HT1080 (cell line): ENCODE measurements at regions not wholly inside any gene's neighbourhood (a gene's known extent, or its start where the extent isn't known, plus 50 kb on each side); places are given as distances from the start of the nearest gene placed in this dataset.
A peak's percentile ranks its signal among the peaks of the same experiment; 100 is the strongest.

Experiments used
- DNase-seq: peaks from one replicate; pipeline ENCODE4 v3.0.0-alpha.2; 2015; ENCODE audit warnings: low read depth

DNA sequence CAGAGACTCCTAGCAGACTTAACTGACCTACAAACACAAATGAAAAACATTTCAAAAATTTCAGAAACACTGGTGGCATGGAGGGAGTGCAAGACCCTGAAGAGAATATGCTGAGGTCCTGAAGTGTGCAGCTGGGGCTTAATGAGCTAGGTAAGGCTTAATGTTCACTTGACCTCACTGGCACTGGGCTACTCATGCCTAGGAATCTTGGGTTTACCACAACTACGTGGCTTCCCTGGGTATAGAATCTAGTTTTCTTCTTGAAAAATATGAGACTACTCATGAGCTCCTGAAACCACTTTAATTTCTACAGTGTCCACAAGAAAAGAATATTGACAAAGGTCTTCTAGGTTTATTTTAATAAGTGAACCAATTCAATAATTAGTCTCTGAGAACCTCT is 139.8 kb downstream of the HNMT start:
- DNase-seq, result peak; percentile 27

DNA sequence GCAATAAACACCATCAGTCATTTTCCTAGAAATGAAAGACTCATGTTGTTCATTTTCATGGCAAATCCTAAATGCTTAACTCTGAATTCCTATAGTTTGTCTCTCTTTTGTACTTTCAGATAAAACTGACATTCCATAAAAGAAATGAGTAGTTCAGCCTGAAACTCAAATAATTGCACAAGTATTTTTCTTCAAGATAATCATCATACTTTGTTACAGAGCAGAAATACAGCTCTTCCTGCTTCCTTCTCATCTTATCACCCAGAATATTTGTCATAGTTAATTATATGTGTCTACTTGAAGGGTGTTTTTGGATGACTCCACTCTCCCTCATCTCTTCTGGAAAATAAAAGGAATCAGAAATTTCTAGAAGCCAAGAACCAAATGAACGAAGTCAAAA is 141.1 kb downstream of the HNMT start:
- DNase-seq, result no peak

DNA sequence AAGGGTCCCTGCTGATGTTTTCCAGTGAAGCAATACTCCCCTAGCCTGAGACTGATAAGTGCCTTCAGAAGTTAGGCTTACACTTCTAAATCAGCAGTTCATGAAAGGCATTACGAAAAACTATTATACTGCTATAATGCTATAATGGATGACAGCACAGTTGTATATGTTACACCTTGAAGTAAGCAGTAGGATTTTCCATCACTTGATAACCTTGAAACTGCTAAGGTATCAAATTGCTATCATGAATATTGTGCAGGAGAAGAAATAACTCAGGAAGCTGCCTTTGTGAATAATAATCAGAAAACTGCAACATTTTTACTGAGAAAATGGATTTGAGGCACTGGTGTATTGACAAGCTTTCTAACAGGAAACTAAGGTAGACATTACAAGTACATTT is 142.3 kb downstream of the HNMT start:
- no peak for DNase-seq

DNA sequence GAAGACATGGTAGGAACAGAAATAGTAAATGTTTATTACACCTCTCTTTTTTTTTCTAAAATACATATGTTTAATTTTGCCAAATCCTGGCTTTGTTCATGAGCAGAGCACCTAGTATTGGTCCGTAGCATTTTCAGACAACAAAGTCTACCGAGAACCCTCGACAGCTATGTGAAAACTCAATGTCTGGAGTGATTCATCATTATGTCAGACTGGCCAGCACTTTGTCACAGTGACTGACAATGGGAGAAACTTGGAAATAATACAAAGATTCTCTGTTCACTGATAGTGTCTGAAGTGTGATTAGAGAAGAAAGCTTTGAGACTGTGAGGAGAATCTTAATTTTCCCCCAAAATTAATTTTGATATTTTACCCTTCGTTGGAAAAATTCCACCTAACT is 143.0 kb downstream of the HNMT start:
- peak; percentile 70 for DNase-seq

DNA sequence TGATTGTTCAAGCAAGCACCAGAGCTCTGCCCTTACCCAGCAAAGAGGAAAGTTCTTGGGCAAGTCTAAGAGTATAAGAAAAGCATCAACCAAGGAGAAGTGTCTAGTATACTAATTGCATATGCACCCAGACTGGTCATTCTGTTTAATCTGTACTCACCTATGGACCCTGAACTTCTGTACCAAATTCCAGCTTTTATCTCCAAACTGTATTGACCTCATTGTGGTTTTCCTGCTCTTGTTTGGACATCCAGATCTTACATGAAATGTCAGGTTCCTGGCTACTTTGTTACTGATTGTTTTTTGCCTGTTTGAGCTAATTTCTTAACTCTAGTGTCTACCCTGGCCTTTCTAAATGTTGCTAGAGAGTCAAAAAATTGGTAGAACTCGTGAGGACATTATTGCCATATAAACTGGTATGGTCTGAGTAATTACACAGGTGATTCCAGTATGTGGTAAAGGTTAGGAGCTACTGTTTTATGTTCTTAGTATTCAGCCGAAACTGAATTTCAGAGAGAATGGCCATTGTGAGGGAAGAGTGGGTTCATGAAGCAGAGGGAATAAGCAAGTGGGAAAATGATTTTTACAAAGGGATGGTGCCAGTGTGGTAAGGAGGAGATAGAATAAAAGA is 146.3 kb downstream of the HNMT start:
- no peak for DNase-seq

DNA sequence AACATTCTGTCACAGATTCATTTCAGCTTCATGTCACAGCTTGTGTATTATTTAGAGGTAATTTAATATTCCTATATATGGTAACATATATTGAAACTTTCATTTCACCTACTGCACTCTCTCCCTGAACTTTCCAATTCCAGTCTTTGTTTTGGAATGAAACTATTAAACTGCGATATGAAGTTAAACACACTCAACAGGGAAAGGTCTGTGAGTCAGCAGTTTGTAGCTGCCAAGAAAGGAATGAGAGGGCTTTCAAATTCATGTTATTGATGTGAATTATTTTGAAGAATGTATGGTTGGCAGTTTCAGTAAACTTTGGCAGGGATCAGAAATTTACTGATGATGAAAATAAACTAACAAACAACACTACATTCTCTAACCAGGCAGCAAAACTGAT is 148.3 kb downstream of the HNMT start:
- DNase-seq, result no peak

DNA sequence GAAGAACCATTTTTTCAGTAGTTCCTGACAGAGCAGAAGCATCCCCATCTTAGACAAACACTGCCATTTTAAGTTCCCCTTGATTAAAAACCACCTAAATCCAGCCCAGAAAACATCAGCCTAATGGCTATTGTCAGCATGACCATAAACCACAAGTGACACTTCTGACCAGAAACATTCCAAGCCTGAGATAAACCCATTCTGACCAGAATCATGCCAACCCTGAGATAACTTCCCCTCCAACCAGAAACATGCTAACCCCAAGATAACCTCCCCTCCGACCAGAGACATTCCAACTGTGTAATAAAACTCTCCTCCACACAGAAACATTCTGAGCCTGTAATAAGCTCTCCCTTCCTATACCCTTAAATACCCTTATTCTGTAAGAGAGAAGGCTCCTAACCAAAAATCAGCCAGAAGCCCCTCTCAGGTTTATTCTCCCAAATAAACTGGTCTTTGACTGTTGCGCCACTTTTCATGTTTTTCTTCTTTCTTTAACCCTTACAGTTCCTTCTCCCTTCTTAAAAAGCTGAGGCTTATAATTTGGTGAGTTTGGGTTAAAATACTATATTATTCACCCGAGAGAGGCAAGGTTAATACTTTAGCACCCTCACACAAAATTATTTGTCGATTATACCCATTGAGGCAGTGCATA is 149.7 kb downstream of the HNMT start:
- DNase-seq, result no peak

DNA sequence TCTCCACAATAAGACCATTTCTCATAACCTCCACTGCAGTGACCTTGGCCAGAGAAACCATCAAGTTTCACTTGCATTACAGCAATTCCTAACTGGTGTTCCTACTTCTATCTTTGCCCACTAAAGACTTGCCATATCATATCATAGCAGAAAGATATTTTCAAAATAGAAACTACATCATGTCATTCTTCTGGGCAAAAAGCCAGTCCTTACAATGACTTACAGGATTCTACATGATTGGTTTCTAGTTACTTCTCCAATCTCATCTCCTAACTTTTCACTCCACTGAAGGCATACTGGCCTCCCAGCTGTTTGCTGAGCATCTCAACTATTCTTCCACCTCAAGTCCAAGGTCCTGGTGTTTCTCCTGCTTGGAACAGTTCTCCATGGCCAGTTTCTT is 151.4 kb downstream of the HNMT start:
- DNase-seq, result peak; percentile 18

DNA sequence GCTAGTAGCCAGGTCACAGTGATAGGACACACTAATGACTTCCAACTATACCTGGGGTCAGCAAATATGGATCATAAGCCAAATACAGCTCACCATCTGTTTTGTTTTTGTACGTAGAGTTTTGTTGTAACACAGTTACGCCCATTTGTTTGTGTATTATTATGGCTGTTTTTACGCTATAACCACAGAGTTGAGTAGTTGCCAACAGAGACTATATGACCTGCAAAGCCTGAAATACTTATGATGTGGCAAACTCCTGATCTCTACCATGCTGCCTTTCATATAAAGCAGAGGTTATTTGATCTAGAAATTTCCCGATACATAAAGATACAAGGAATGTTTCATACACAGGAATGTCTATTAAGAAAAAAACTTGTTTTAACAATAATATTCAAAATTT is 152.2 kb downstream of the HNMT start:
- DNase-seq, result no peak

DNA sequence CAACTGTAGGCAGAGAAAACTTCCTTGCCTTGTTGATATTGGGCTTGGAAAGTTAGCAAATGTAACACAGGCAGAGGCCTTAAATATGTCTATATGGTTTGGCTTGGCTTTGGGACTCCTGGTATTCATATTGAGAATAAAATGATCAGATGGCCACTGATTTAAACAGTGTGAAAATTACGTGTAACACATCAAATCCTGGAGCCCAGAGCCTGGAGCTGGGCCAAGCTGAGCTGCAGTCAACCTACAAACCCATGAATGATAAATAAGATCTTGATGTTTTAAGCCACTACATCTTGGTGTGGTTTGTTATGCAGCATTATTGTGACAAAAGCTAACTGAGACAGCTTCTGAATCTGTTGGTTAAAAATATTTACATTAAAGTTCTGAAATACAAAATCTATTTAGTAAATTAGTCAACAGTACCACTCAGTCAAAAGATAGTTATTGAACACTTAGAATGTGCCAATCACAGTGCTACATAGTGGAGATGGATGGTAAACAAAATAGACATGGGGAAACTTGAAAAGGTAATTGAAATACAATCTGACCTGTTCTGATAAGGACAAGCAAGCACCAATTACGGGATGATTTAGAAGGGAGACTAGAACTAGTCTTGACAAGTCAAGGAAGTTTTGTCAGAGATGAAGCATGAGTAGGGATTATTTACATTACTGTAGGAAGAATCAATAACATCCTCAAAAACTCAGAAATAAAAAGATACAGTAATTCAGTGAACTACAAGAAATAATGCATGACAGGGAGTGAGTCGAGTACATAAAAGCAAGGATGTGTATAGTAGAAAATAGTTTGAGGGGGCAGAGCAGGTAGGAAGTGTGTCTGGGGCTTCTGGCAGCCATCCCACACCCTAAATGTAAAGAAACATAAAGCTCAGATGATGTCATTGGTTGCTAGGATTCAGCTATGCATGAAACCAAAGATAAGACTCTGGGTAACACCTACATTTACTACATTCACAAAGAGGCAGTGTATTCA is 157.7 kb downstream of the HNMT start:
- peak; percentile 56 for DNase-seq

DNA sequence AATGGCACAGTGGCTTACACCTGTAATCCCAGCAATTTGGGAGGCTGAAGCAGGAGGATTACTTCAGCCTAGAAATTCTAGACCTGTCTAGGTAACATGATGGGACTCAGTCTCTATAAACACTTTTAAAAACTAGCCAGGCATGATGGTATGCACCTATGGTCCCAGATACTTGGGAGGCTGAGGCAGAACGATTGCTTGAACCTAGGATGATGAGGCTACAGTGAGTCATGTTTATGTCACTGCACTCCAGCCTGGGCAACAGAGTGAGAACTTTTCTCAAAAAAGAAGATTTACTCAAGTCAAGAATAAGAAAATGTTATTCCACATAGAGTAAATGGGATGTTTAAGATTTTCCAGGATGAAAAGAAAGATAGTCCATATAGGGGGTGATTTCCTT is 158.6 kb downstream of the HNMT start:
- peak; percentile 59 for DNase-seq

DNA sequence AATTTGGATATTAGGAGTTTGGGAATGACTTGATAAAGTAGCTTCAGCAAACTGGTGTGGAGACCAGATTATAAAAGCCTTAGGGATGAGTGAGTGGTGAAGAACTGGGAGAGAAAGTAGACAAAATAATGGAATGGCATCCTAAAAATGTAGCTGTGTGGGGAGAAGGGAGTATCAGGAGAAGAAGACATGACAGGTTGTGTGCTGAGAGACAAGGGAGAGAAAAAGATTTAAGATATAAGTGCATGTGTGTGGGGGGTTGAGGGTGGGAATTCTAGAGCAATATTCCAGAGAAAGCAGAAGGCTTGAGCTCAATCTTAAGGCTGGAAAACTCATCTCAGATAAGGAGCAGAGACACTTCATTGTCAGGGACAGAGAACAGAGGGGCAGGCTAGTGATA is 159.5 kb downstream of the HNMT start:
- no peak for DNase-seq

DNA sequence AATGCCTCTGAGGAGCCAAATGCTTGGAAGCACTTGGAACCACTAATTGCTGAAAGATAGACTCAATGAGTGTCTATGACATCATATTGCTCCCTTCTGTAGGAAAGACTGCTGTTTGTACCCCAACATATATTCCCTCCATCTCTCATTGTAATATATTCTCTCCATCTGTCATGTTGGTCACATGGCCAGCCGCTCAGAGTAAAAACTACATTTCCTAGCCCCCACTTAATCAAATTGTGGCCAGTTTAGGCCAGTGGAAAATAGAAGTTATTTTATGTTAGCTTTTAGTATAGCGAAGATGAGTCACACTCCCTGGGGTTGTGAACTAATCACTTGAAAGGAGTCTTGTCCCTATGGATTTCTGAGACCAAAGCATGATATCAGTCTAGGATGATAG is 160.2 kb downstream of the HNMT start:
- no peak for DNase-seq

DNA sequence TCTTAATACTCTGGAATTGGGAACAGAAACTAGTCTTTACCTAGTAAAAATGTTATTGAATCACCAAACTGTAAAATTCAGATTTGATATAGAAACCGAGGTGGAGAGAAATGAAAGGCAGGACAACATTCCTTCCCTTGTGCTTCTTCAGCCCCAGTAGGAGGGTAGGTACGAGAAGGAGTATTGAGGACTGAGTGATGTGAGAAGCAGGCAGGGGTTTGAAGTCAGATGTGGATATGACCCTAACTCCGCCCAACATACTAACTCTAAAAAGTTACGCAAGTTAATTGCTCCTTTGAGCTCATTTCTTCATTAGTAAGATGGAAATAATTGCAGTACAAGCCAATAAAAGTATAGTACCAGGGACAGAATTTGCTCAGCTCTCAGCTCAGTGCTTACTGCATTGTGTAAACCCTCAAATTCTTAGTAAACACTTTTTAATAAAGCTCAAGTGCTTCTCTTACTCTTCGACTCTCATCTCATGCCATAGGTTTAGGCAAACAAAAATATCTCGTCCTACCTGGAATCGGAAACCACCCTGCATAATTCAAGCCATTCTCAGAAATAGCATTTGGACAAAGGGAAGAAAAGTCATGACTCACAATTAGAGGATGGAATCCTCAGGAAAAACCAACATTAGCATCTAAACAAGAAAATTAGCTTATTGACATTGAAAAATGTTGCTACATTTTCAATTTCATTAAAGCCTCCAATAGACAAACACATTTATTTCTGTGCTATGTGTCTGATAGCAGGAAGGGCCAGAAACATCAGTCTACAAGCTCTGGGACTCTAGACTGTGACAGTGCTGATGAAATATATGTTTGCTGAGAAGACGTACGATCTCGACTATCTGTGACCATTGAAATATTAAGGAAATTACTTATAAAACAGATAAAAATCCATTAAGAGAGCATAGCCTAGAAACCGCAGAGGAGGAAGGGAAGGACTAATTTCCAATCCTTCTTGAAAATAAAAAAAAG is 161.3 kb downstream of the HNMT start:
- DNase-seq, result no peak

DNA sequence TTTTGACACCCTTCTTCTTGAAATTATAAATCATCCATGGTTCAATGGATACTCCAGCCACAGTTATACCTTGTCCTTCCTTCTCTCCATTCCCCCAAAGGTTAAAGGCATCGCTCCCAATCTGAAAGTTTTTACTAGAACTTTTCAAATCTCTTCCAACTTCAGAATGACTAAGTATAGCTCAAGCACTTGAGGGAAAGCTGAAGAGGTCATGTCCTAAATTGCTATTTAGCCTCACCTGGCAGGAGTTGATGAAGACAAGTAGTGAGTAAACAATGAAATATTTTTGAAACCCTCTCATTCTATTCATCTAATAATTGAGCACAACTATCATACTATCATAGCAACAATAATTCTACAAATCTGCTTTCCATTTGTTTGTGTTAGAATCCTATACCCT is 167.8 kb downstream of the HNMT start:
- no peak for DNase-seq

DNA sequence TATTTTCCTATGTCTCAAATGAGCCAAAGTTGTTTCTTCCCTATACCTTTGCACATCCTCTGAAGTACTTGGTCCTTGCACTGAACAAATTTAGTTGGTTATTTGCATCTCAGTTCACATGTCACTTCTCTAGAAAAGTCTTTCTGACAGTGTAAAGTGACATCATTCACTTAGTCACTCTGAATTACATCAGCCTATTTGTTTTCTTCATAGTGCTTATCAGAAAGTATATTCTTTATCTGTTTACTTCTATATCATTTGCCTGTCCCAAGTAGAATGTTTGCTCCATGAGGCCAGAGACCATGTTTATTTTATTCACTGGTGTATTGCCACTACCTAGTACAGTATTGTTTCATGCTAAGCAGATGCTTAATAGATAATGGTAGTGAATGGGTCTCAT is 173.7 kb downstream of the HNMT start:
- DNase-seq, result no peak

DNA sequence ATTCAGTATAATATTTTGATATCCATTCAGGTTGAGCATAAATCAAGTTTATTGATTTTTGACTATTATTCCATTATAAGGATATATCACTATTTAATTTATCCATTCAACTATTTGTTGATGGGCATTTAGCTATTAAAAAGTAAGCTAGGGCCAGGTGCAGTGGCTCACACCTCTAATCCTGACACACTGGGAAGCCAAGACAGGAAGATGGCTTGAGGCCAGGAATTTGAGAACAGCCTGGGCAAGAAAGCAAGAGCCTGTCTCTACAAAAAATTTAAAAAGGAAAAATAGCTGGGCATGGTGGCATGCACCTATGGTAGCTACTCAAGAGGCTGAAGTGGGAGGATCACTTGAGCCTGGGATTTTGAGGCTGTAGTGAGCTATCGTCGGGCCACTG is 183.5 kb downstream of the HNMT start:
- DNase-seq, result no peak

DNA sequence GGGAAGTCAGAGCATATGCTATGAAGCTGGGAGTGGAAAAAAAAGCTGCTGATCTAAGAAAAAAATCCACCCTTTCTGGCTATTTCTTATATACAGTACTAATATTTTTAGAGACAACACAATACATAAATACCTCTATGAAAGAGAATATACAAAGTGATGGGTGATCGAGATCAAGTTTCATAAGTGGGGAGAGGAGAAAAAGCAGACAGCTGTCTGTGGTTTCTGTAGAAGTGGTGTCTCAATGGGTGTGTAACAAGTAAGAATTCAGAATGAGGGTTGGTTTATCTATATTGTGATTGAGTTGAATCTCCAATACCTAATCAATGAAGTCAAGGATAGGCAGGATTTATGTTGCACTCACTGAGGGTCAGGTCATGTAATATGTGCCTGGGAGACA is 191.0 kb downstream of the HNMT start:
- DNase-seq, result no peak

DNA sequence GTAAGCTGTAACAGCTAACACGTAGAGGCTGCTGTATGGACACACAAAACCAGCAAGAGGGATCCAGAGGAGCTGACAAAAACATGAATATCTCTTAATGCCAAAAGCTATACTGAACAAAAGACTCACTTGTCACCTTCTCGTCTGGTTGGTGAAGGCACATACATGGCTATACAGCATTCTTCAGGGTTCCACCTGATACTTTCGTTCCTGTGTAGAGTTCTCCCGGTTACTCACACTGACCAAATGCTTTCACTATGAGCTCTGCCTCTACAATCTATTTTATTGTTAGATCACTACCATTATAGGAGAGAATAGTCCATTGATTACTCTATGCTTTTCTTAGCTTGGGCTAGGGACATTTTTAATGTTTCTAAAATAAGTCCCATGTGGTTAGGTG is 193.1 kb downstream of the HNMT start:
- DNase-seq, result no peak

DNA sequence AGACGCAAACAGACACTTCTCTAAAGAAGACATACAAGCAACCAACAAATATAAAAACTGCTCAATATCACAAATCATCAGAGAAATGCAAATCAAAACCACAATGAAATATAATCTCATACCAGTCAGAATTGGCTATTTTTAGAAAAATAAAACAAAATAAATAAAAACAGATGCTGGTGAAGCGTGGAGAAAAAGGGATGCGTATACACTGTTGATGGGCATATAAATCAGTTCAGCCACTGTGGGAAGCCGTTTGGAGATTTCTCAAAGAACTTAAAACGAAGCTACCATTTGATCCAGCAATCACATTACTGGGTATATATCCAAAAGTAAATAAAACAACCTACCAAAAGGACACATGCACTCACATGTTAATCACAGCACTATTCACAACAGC is 206.2 kb downstream of the HNMT start:
- no peak for DNase-seq

DNA sequence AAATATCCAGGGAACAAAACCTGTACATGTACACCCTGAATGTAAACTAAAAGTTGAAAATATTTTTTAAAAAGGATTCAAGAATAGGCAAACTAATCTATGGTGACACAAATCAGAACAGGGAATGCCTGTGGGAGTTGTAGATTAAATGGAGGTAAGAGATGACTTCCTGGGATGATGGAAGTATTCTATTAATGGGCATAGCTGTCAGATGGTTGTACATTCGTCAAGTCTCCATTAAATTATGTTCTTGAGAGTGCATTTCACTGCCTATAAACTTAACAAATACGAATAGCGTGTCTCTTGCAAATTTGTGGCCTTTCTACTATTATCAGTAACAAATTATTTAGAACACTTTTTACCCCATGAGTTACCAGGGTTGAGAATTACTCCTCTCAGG is 207.0 kb downstream of the HNMT start:
- no peak for DNase-seq
